NCI-H1417 (cell line): ENCODE measurements at regions not wholly inside any gene's neighbourhood (a gene's known extent, or its start where the extent isn't known, plus 50 kb on each side); places are given as distances from the start of the nearest gene placed in this dataset.

Source experiments
- DNase-seq, 3 experiments: peaks; one replicate each; lab custom pipeline; 2025; lab: John Stamatoyannopoulos, UW

- DNase-seq, result no peak
Observed at GRCh38 chr1:112788054-112788453, 72.9 kb upstream of the PPM1J start.

GRCh38 chr1:112783059-112783458 lies 67.9 kb upstream of the PPM1J start:
- no peak for DNase-seq

GRCh38 chr1:112779665-112780526 lies 64.8 kb upstream of the PPM1J start:
- DNase-seq, result no peak

- no peak for DNase-seq
Observed at GRCh38 chr1:112778137-112778536, 63.0 kb upstream of the PPM1J start.

GRCh38 chr1:112776688-112777087 lies 61.6 kb upstream of the PPM1J start:
- DNase-seq, result no peak

- DNase-seq, result no peak
Observed at GRCh38 chr1:112772781-112773180, 57.6 kb upstream of the PPM1J start.

- DNase-seq, result no peak
Observed at GRCh38 chr1:112770724-112771123, 55.6 kb upstream of the PPM1J start.

- DNase-seq, result no peak
Observed at GRCh38 chr1:112769611-112770010, 54.5 kb upstream of the PPM1J start.

GRCh38 chr1:112767646-112768045 lies 52.5 kb upstream of the PPM1J start:
- no peak for DNase-seq
